GM18867 (cell line): ENCODE measurements at regions not wholly inside any gene's neighbourhood (a gene's known extent, or its start where the extent isn't known, plus 50 kb on each side); places are given as distances from the start of the nearest gene placed in this dataset.
"Not testable (repeated sequence)": the region's sequence is repeated elsewhere in the genome, so short reads cannot be mapped to it uniquely, and the experiment has no call there.

Experiments
- ATAC-seq: cut with Tn5 transposase; IDR thresholded peaks from one replicate; pipeline ENCODE4 v1.9.1; 2021; ENCODE audit warnings: mild to moderate bottlenecking, moderate library complexity; ENCODE audit not compliant: unreplicated experiment

GRCh38 chrX:13428053-13428786, 108.4 kb upstream of the ATXN3L start:
- no peak for ATAC-seq

- no peak for ATAC-seq
Observed at GRCh38 chrX:13427441-13428052, 107.7 kb upstream of the ATXN3L start.

- no peak for ATAC-seq
Observed at GRCh38 chrX:13420545-13421183, 100.8 kb upstream of the ATXN3L start.

GRCh38 chrX:13419918-13420317, 100.1 kb upstream of the ATXN3L start:
- no peak for ATAC-seq

GRCh38 chrX:13419276-13419675, 99.4 kb upstream of the ATXN3L start:
- ATAC-seq, result no peak

- no peak for ATAC-seq
Observed at GRCh38 chrX:13418126-13419097, 98.6 kb upstream of the ATXN3L start.

- no peak for ATAC-seq
Observed at GRCh38 chrX:13415509-13415908, 95.7 kb upstream of the ATXN3L start.

- no peak for ATAC-seq
Observed at GRCh38 chrX:13414006-13414647, 94.3 kb upstream of the ATXN3L start.

- ATAC-seq, result no peak
Observed at GRCh38 chrX:13412208-13412600, 92.4 kb upstream of the ATXN3L start.

- ATAC-seq, result no peak
Observed at GRCh38 chrX:13411496-13412207, 91.8 kb upstream of the ATXN3L start.

GRCh38 chrX:13408599-13408998, 88.7 kb upstream of the ATXN3L start:
- not testable (repeated sequence) for ATAC-seq

GRCh38 chrX:13404777-13405176, 84.9 kb upstream of the ATXN3L start:
- not testable (repeated sequence) for ATAC-seq

GRCh38 chrX:13404364-13404763, 84.5 kb upstream of the ATXN3L start:
- no peak for ATAC-seq

- ATAC-seq, result no peak
Observed at GRCh38 chrX:13401724-13402123, 81.9 kb upstream of the ATXN3L start.

GRCh38 chrX:13398839-13399238, 79.0 kb upstream of the ATXN3L start:
- no peak for ATAC-seq

- ATAC-seq, result no peak
Observed at GRCh38 chrX:13397878-13398818, 78.3 kb upstream of the ATXN3L start.

GRCh38 chrX:13396924-13397323, 77.1 kb upstream of the ATXN3L start:
- no peak for ATAC-seq

GRCh38 chrX:13389501-13389900, 69.6 kb upstream of the ATXN3L start:
- ATAC-seq, result no peak
